T-helper 1 cell treated with Interleukin-12 subunit alpha and Interleukin-12 subunit beta and Interleukin-4 antibody, amounts not matched to agents 30 μg/mL and 1 μg/mL, for 36 hours (primary cell): ENCODE measurements at regions not wholly inside any gene's neighbourhood (a gene's known extent, or its start where the extent isn't known, plus 50 kb on each side); places are given as distances from the start of the nearest gene placed in this dataset.

ENCODE experiments used
- H3K27ac Mint-ChIP-seq: one replicate; pipeline ENCODE4 v1.8.0; 2021; ENCODE audit warnings: mild to moderate bottlenecking, mixed read lengths
- H3K27me3 Mint-ChIP-seq: one replicate; pipeline ENCODE4 v1.8.0; 2021; ENCODE audit warnings: low read depth, mixed read lengths
- H3K36me3 Mint-ChIP-seq: one replicate; pipeline ENCODE4 v1.8.0; 2021; ENCODE audit warnings: low read depth, mixed read lengths
- H3K4me1 Mint-ChIP-seq: one replicate; pipeline ENCODE4 v1.8.0; 2021; ENCODE audit warnings: low read depth, mixed read lengths
- H3K4me3 Mint-ChIP-seq: one replicate; pipeline ENCODE4 v1.8.0; 2021; ENCODE audit warnings: mild to moderate bottlenecking, moderate library complexity, mixed read lengths
- H3K9me3 Mint-ChIP-seq: one replicate; pipeline ENCODE4 v1.8.0; 2021; ENCODE audit warnings: mixed read lengths

- H3K9me3 Mint-ChIP-seq, result no peaks in the 10 kb centered on the region
- no peak overlapping the region for H3K27ac Mint-ChIP-seq
- no peaks in the 10 kb centered on the region for H3K36me3 Mint-ChIP-seq
- H3K27me3 Mint-ChIP-seq, result no peaks in the 10 kb centered on the region
- H3K4me1 Mint-ChIP-seq, result no peaks in the 10 kb centered on the region
- no peak overlapping the region for H3K4me3 Mint-ChIP-seq
Measured at GRCh38 chr21:16307256-16307655, 577.5 kb downstream of the USP25 start.

- Mint-ChIP-seq H3K9me3 (no peaks in the 10 kb centered on the region), H3K4me1 (no peaks in the 10 kb centered on the region), H3K27me3 (no peaks in the 10 kb centered on the region), H3K27ac (no peak overlapping the region), H3K36me3 (no peaks in the 10 kb centered on the region), H3K4me3 (no peak overlapping the region)
Measured at GRCh38 chr21:16308269-16308668, 578.5 kb downstream of the USP25 start.

GRCh38 chr21:16309250-16309971 is 579.6 kb downstream of the USP25 start:
- no peaks in the 10 kb centered on the region for H3K4me1 Mint-ChIP-seq
- no peaks in the 10 kb centered on the region for H3K9me3 Mint-ChIP-seq
- H3K27ac Mint-ChIP-seq, result no peak overlapping the region
- no peak overlapping the region for H3K4me3 Mint-ChIP-seq
- H3K36me3 Mint-ChIP-seq, result no peaks in the 10 kb centered on the region
- no peaks in the 10 kb centered on the region for H3K27me3 Mint-ChIP-seq

- H3K27ac Mint-ChIP-seq, result no peak overlapping the region
- H3K4me1 Mint-ChIP-seq, result no peaks in the 10 kb centered on the region
- no peaks in the 10 kb centered on the region for H3K9me3 Mint-ChIP-seq
- no peaks in the 10 kb centered on the region for H3K36me3 Mint-ChIP-seq
- H3K27me3 Mint-ChIP-seq, result no peaks in the 10 kb centered on the region
- no peak overlapping the region for H3K4me3 Mint-ChIP-seq
Measured at GRCh38 chr21:16310176-16310575, 580.4 kb downstream of the USP25 start.

GRCh38 chr21:16311229-16311628 is 581.4 kb downstream of the USP25 start:
- Mint-ChIP-seq H3K4me1 (no peaks in the 10 kb centered on the region), H3K4me3 (no peak overlapping the region), H3K36me3 (no peaks in the 10 kb centered on the region), H3K27ac (no peak overlapping the region), H3K27me3 (no peaks in the 10 kb centered on the region), H3K9me3 (no peaks in the 10 kb centered on the region)

- H3K36me3 Mint-ChIP-seq, result no peaks in the 10 kb centered on the region
- no peak overlapping the region for H3K27ac Mint-ChIP-seq
- no peak overlapping the region for H3K4me3 Mint-ChIP-seq
- no peaks in the 10 kb centered on the region for H3K9me3 Mint-ChIP-seq
- no peaks in the 10 kb centered on the region for H3K27me3 Mint-ChIP-seq
- H3K4me1 Mint-ChIP-seq, result no peaks in the 10 kb centered on the region
Measured at GRCh38 chr21:16312321-16312720, 582.5 kb downstream of the USP25 start.

- Mint-ChIP-seq H3K27ac (no peak overlapping the region), H3K4me1 (no peaks in the 10 kb centered on the region), H3K36me3 (no peaks in the 10 kb centered on the region), H3K9me3 (no peaks in the 10 kb centered on the region), H3K4me3 (no peak overlapping the region), H3K27me3 (no peaks in the 10 kb centered on the region)
Measured at GRCh38 chr21:16315223-16315622, 585.4 kb downstream of the USP25 start.

- Mint-ChIP-seq H3K27me3 (no peaks in the 10 kb centered on the region), H3K9me3 (no peaks in the 10 kb centered on the region), H3K4me1 (no peaks in the 10 kb centered on the region), H3K36me3 (no peaks in the 10 kb centered on the region), H3K27ac (no peak overlapping the region), H3K4me3 (no peak overlapping the region)
Measured at GRCh38 chr21:16318651-16319300, 589.0 kb downstream of the USP25 start.

GRCh38 chr21:16320110-16320509 is 590.3 kb downstream of the USP25 start:
- H3K27ac Mint-ChIP-seq, result no peak overlapping the region
- H3K4me1 Mint-ChIP-seq, result no peaks in the 10 kb centered on the region
- no peak overlapping the region for H3K4me3 Mint-ChIP-seq
- H3K36me3 Mint-ChIP-seq, result no peaks in the 10 kb centered on the region
- H3K9me3 Mint-ChIP-seq, result no peaks in the 10 kb centered on the region
- H3K27me3 Mint-ChIP-seq, result no peaks in the 10 kb centered on the region

- Mint-ChIP-seq H3K9me3 (no peaks in the 10 kb centered on the region), H3K36me3 (no peaks in the 10 kb centered on the region), H3K27ac (no peak overlapping the region), H3K4me1 (no peaks in the 10 kb centered on the region), H3K27me3 (no peaks in the 10 kb centered on the region), H3K4me3 (no peak overlapping the region)
Measured at GRCh38 chr21:16322454-16322853, 592.7 kb downstream of the USP25 start.

- Mint-ChIP-seq H3K27ac (no peak overlapping the region), H3K9me3 (no peaks in the 10 kb centered on the region), H3K27me3 (no peaks in the 10 kb centered on the region), H3K36me3 (no peaks in the 10 kb centered on the region), H3K4me1 (no peaks in the 10 kb centered on the region), H3K4me3 (no peak overlapping the region)
Measured at GRCh38 chr21:16323596-16323995, 593.8 kb downstream of the USP25 start.

- Mint-ChIP-seq H3K27me3 (no peaks in the 10 kb centered on the region), H3K4me3 (no peak overlapping the region), H3K36me3 (no peaks in the 10 kb centered on the region)
Measured at GRCh38 chr21:16324630-16325029, 594.8 kb downstream of the USP25 start.

GRCh38 chr21:16330082-16330907 is 600.5 kb downstream of the USP25 start:
- Mint-ChIP-seq H3K4me3 (no peak overlapping the region), H3K27ac (no peak overlapping the region), H3K4me1 (no peaks in the 10 kb centered on the region), H3K36me3 (no peaks in the 10 kb centered on the region), H3K9me3 (no peaks in the 10 kb centered on the region), H3K27me3 (no peaks in the 10 kb centered on the region)

More at GRCh38 chr21:16324630-16325029, 594.8 kb downstream of the USP25 start:
- no peak overlapping the region for H3K27ac Mint-ChIP-seq
- no peaks in the 10 kb centered on the region for H3K9me3 Mint-ChIP-seq
- H3K4me1 Mint-ChIP-seq, result no peaks in the 10 kb centered on the region

- no peaks in the 10 kb centered on the region for H3K27me3 Mint-ChIP-seq
- no peaks in the 10 kb centered on the region for H3K9me3 Mint-ChIP-seq
- no peaks in the 10 kb centered on the region for H3K36me3 Mint-ChIP-seq
- no peak overlapping the region for H3K27ac Mint-ChIP-seq
- H3K4me1 Mint-ChIP-seq, result no peaks in the 10 kb centered on the region
- no peak overlapping the region for H3K4me3 Mint-ChIP-seq
Measured at GRCh38 chr21:16330908-16331268, 601.1 kb downstream of the USP25 start.

- Mint-ChIP-seq H3K4me3 (no peak overlapping the region), H3K27me3 (no peaks in the 10 kb centered on the region), H3K4me1 (no peaks in the 10 kb centered on the region)
Measured at GRCh38 chr21:16337266-16337665, 607.5 kb downstream of the USP25 start.

More at GRCh38 chr21:16337266-16337665, 607.5 kb downstream of the USP25 start:
- Mint-ChIP-seq H3K27ac (no peak overlapping the region), H3K36me3 (no peaks in the 10 kb centered on the region), H3K9me3 (no peaks in the 10 kb centered on the region)
